GM19395 (cell line): ENCODE measurements at regions not wholly inside any gene's neighbourhood (a gene's known extent, or its start where the extent isn't known, plus 50 kb on each side); places are given as distances from the start of the nearest gene placed in this dataset.
"Not testable (repeated sequence)": the region's sequence is repeated elsewhere in the genome, so short reads cannot be mapped to it uniquely, and the experiment has no call there.

Source experiments
- ATAC-seq: cut with Tn5 transposase; IDR thresholded peaks from one replicate; pipeline ENCODE4 v1.9.1; 2021; ENCODE audit warnings: mild to moderate bottlenecking, moderate library complexity; ENCODE audit not compliant: unreplicated experiment

DNA sequence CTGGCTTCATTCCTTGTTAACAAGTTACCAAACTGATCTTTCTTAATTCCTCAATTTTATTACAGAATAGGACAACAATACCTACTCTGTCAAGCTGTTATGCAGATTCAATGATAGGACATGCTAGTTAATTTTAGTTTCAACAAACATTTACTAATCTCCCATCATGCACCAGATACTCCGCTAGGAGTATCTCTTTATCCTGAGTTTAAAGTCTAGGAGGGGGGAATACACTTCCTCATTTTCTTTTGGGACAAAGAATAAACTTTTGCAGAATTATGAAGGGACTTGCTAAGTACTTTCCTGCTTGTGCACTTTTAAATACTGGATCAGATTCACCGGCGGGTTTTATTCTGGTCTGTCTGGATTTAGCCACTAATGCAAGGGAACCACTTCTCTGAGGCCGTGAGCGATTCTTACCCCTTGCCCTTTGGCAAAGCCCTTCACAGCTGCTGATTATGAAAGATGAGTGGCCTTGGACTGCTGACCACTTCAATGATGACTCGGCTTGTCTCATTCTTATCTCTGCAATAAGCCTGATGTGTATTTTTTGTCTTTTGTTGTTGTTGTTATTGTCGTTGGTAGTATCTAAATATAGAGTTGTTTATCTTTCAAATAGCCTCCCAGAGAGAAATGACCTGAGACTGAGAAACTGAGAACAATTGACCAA lies 73.9 kb downstream of the RMI1 start:
- no peak for ATAC-seq

DNA sequence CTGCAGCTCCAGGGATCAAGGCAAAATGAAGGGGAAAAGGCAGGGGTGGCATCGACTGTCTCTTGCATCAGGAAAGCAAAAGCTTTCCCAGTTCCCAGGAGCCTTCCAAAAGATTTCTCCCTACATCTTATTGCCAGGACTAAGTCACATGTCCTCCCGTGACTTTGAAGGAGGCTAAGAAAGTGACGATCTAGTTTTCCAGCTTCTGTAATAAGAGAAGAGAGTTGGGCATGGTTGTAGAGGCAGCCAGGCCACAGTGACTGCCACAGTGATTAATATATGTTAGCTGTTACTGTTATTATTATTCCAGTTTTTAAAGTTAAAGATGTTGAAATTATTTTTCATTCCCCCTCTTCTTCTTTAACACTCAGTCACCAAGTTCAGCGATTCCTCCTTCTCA lies 77.1 kb downstream of the RMI1 start:
- ATAC-seq = no peak

GRCh38 chr9:84059936-84060335 lies 79.3 kb downstream of the RMI1 start:
- ATAC-seq = no peak

- ATAC-seq = no peak
Measured at GRCh38 chr9:84061613-84062193, 81.1 kb downstream of the RMI1 start.

- ATAC-seq = no peak
Measured at GRCh38 chr9:84062538-84062937, 81.9 kb downstream of the RMI1 start.

- no peak for ATAC-seq
Measured at GRCh38 chr9:84067821-84068220, 87.2 kb downstream of the RMI1 start.

DNA sequence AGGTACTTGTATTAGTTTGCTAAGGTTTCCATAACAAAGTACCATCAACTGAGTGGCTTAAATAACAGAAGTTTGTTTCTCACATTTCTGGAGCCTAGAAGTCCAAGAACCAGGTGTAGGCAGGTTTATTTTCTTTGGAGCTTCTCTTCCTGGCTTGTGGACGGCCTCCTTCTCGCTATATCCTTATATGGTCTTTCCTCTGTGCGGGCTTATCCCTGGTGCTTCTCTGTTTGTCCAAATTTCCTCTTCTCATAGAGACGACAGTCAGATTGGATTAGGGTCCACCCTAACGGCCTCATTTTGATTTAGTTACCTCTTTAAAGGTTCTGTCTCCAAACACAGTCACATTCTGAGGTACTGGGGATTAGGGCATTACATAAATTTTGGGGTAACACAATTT lies 88.3 kb downstream of the RMI1 start:
- ATAC-seq = no peak

DNA sequence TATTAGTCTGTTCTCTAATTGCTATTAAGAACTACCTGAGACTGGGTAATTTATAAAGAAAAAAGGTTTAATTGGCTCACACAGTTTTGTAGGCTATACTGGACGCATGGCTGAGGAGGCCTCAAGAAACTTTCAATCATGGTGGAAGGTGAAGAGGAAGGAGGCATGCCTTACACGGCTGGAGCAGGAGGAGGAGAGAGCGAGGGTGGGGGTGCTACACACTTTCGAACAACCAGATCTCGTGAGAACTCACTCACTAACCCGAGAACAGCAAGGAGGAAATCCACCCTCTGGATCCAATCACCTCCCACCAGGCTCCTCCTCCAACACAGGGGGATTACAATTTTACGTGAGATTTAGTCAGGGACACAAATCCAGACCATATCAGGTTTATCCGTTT lies 90.0 kb downstream of the RMI1 start:
- ATAC-seq = no peak

DNA sequence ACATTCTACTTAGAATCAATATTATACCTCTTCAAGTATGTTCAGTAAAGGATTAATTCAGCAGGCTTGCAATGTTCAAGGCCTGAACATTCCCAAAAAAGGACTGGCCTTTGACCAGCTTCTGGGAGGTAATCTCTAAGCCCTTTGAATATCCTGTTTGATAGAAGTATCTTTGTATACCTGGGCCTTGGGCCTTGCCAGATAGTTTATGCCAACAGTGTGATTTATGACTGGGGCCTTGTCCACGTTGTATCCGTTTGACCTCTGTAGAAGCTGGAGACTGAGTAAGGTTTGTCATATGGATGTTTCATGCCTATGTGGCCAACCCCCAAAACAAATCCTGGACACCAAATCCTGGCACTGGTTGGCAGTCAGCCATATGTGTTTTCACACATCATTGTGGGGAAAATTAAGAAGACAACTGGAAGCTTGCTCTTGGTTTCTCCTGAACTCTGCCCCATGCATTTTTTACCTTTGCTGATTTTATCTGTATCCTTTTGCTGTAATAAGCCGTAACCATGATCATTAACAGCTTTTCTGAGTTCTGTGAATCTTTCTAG lies 92.1 kb downstream of the RMI1 start:
- no peak for ATAC-seq

GRCh38 chr9:84075004-84075403 lies 94.4 kb downstream of the RMI1 start:
- no peak for ATAC-seq

DNA sequence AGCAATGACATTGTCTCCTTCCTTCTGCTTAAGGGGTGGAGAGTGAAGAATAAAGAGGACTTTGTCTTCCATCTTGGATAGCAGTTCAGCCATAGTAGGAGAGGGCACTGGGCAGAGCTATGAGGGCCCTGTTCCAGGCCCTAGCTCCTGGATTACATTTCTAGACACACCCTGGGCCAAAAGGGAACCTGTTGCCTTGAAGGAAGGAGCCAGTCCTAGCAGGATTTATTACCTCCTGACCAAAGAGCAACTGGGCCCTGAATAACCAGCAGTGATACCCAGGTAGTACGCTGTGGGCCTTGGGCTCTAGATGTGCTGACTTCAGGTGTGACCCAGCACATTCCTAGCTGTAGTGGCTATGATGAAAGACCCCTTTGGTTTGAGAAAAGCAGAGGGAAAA lies 95.8 kb downstream of the RMI1 start:
- ATAC-seq = no peak

- ATAC-seq = not testable (repeated sequence)
Measured at GRCh38 chr9:84077816-84078215, 97.2 kb downstream of the RMI1 start.

- ATAC-seq = no peak
Measured at GRCh38 chr9:84079994-84080393, 99.4 kb downstream of the RMI1 start.

- ATAC-seq = no peak
Measured at GRCh38 chr9:84101964-84102632, 121.5 kb downstream of the RMI1 start.

- no peak for ATAC-seq
Measured at GRCh38 chr9:84103651-84104377, 123.2 kb downstream of the RMI1 start.

GRCh38 chr9:84107081-84107480 lies 126.5 kb downstream of the RMI1 start:
- ATAC-seq = no peak

DNA sequence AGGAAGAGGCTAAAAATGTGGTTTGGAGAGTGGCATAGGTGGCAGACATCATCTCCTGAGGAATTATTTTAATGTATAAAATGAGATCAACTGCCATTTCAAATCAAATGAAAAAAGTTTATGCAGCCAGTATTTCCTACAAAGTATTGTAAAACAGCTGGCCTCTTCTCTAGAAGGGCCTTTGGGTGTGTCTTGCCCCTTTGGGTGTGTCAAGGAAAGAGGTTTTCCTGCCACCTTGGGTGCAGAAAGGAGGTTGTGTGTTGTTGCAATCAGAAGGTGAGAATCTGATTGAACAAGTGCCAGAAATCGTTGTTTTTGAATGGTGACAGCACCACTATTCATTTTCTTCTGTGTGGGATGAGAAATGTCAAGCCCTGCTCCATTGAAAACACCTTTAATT lies 127.4 kb downstream of the RMI1 start:
- no peak for ATAC-seq

DNA sequence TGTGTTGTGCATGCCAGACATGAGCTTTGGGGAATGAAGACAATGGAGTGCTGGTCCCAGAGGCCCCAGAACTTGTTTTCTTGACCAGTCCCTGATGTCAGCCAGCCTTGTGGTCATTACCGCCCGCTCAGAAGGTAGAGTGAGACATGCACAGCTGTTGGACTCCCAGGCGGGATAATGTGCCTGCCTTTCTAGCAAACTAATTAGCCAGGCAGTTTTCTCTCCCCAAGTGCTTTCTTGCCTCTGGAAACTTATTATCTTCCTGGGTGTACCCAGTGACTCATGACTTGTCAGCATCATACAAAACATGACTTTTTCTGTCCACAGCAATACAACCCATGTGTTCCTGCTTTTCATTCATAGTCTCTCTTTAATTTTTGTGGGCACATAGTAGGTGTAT lies 131.1 kb downstream of the RMI1 start:
- ATAC-seq = no peak

GRCh38 chr9:84121991-84122523 lies 141.5 kb downstream of the RMI1 start:
- ATAC-seq = no peak

DNA sequence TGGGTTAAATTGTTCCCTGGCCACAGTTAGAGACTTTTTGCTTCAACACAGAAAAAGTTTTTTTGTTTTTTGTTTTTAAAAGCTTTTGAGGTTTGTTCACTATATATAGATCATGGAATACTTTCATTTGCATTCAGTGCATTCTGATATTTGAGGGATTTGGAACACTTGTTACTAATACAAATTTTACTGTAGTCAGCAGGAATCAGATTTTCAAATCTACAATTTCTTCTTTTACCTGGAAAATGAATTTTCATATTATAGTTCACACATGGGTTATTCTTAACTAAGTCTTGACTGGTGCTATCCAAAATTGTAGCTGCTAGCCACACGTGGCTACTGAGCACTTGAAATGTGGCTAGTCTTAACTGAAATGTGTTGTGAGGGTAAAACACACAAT lies 142.0 kb downstream of the RMI1 start:
- no peak for ATAC-seq
